ENCODE measurements at regions not wholly inside any gene's neighbourhood (a gene's known extent, or its start where the extent isn't known, plus 50 kb on each side); places are given as distances from the start of the nearest gene placed in this dataset.

DNA sequence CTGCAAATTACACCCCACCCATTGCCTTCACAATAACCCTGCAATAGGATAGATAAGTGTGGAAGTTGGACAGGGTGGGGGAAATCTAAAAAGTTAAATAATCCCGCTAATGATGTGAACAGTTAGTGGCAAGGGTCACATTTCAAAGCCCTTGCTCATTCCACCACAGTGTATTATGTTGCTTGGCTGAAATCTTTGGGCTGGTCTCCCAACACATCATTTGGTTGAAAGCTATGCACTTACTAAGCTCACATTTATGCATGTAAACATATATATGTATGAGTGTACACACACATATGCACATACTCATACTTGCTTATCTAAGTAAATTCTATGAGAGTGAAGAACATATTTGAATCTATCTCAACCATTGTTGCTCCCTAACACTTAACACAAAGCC lies 197.8 kb downstream of the RDH14 start:
- Histone ChIP-seq H3K4me1 (no peaks in the 10 kb centered on the region), H3K27ac (no peak overlapping the region), H3K9me3 (no peaks in the 10 kb centered on the region), H3K4me3 (no peak overlapping the region), H3K27me3 (no peaks in the 10 kb centered on the region), H3K36me3 (no peaks in the 10 kb centered on the region)
- ATAC-seq = no peak
- TF ChIP-seq, protein P1, sequence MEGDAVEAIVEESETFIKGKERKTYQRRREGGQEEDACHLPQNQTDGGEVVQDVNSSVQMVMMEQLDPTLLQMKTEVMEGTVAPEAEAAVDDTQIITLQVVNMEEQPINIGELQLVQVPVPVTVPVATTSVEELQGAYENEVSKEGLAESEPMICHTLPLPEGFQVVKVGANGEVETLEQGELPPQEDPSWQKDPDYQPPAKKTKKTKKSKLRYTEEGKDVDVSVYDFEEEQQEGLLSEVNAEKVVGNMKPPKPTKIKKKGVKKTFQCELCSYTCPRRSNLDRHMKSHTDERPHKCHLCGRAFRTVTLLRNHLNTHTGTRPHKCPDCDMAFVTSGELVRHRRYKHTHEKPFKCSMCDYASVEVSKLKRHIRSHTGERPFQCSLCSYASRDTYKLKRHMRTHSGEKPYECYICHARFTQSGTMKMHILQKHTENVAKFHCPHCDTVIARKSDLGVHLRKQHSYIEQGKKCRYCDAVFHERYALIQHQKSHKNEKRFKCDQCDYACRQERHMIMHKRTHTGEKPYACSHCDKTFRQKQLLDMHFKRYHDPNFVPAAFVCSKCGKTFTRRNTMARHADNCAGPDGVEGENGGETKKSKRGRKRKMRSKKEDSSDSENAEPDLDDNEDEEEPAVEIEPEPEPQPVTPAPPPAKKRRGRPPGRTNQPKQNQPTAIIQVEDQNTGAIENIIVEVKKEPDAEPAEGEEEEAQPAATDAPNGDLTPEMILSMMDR (IDR thresholded peaks at IDR 0.05) = no peak
- no peak for DNase-seq
- intact Hi-C loops (cut with DNase I) = no loop called here

DNA sequence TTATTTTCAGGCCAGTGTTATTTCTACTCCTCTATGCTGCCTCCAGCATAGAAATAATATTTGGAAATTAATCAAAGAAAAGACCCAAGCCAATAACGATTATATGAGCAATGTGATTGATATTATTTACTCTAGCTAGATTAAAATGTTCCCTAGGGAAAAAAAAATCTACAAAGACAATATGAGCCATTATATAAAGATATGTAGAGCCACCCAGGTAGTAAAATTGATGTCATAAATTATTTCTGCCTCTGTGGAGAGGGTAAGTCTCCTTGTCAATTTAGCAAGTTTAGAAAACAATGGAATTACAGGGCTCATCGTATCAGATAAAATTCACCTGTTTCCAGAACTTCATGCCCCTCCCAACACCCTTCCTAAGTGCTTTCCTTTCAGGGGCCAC lies 202.9 kb downstream of the RDH14 start:
- TF ChIP-seq, protein P1 (IDR thresholded peaks at IDR 0.05) = no peak
- ATAC-seq = no peak
- no peak overlapping the region for H3K4me3 ChIP-seq
- no peak for DNase-seq
- intact Hi-C loops (cut with DNase I) = no loop called here
- no peaks in the 10 kb centered on the region for H3K4me1 ChIP-seq
- no peaks in the 10 kb centered on the region for H3K9me3 ChIP-seq
- no peaks in the 10 kb centered on the region for H3K27me3 ChIP-seq
- H3K36me3 ChIP-seq = no peaks in the 10 kb centered on the region
- H3K27ac ChIP-seq = no peak overlapping the region

DNA sequence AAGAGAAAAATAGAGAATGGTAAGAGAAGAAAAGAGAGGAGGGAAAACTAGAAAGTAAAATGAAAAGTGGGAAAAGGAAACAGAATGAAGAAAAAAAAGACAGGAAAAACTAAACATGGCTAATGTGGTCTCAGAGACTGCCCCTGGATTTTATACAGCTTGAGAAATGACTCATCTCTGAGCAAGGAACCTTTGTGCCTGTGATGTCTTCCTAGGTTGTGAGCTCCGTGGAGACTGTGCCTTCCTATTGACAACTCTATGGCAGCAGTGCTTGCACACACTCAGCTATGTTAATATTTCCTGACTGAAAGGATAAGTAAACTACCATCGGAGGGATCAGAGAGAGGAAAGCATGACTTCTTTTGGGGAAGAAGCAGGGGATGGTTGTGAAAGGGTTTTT lies 203.8 kb downstream of the RDH14 start:
- H3K4me1 ChIP-seq = no peaks in the 10 kb centered on the region
- ATAC-seq = no peak

DNA sequence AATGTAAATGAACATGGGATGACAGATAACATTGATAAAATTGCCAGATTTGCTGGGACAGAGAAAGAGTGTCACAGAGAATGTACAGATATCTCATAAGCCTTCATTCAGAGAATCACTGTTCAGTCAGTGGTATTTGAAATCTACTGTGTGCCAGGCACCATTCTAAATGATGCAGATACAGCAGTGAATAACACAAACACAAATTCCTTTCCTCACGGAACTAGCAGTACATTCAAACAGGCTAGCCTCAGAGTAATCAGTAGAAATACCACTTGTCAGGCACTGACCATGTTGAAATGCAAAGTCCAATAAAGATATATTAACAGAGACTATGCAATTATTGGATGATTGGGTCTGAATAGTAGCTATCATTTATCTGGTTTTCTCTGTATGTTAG lies 211.0 kb downstream of the RDH14 start:
- no peak overlapping the region for H3K4me3 ChIP-seq
- H3K4me1 ChIP-seq = no peaks in the 10 kb centered on the region
- no peaks in the 10 kb centered on the region for H3K27me3 ChIP-seq
- intact Hi-C loops (cut with DNase I) = no loop called here
- no peak for ATAC-seq
- H3K9me3 ChIP-seq = no peaks in the 10 kb centered on the region
- H3K27ac ChIP-seq = no peak overlapping the region
- no peaks in the 10 kb centered on the region for H3K36me3 ChIP-seq
- TF ChIP-seq, protein P1 (IDR thresholded peaks at IDR 0.05) = no peak
- DNase-seq = no peak

More for the DNA sequence above, 203.8 kb downstream of the RDH14 start:
- no peaks in the 10 kb centered on the region for H3K27me3 ChIP-seq
- no peaks in the 10 kb centered on the region for H3K9me3 ChIP-seq
- TF ChIP-seq, protein P1 (IDR thresholded peaks at IDR 0.05) = no peak
- H3K4me3 ChIP-seq = no peak overlapping the region
- intact Hi-C loops (cut with DNase I) = no loop called here
- DNase-seq = no peak
- H3K36me3 ChIP-seq = no peaks in the 10 kb centered on the region
- no peak overlapping the region for H3K27ac ChIP-seq

DNA sequence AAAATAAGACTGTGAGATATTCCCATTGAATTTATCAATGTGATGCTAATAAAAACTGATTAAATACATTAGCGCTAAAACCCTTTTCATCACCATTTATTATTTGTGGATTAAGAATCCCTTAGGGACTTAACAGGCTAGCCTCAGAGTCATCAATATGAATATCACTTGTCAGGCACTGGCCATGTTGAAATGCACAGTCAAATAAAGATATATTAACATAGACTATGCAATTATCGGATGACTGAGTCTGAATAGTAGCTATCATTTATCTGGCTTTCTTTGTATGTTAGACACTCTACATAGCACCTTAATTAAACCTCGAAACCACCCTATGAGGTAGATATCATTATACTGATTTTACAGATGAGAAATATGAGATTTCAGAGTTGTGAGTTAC lies 213.6 kb downstream of the RDH14 start:
- DNase-seq (no peak), ATAC-seq (no peak)
- intact Hi-C loops (cut with DNase I) = no loop called here
- TF ChIP-seq, protein P1 (IDR thresholded peaks at IDR 0.05) = no peak
- Histone ChIP-seq H3K27me3 (no peaks in the 10 kb centered on the region), H3K27ac (peak overlapping the region; percentile 61), H3K36me3 (no peaks in the 10 kb centered on the region), H3K4me1 (no peaks in the 10 kb centered on the region), H3K9me3 (no peaks in the 10 kb centered on the region), H3K4me3 (no peak overlapping the region)

DNA sequence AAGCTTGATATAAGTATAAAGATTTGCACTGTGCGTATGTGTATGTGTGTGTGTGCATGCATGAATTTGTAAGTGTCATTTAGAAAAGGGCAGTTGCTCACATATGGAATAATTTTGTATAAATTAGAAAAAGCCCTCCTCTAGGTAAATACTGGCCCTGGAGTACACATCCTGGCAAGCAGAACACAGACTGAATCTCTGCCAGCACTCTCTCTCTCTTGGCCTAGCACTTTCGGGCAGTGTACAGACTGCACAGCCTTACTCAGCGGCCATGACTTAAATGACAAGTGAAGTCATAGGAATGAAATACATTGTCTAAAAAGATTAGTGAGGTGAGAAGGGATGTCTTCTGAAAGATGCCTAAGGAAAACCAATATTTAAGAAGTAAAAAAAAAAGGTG lies 214.1 kb downstream of the RDH14 start:
- H3K4me3 ChIP-seq = no peak overlapping the region
- TF ChIP-seq, protein P1 (IDR thresholded peaks at IDR 0.05) = no peak
- no peaks in the 10 kb centered on the region for H3K9me3 ChIP-seq
- H3K36me3 ChIP-seq = no peaks in the 10 kb centered on the region
- DNase-seq = no peak
- peak overlapping the region; percentile 61 for H3K27ac ChIP-seq
- no peaks in the 10 kb centered on the region for H3K27me3 ChIP-seq
- intact Hi-C loops (cut with DNase I) = no loop called here
- no peaks in the 10 kb centered on the region for H3K4me1 ChIP-seq
- peak; percentile 84 for ATAC-seq
